ENCODE measurements at regions not wholly inside any gene's neighbourhood (a gene's known extent, or its start where the extent isn't known, plus 50 kb on each side); places are given as distances from the start of the nearest gene placed in this dataset.

- H2BK12ac ChIP-seq (ENCODE audit: low read depth, low read length) = no peak overlapping the region
- no peak overlapping the region for H2BK5ac ChIP-seq (ENCODE audit: low read depth, low read length)
- H3K27ac ChIP-seq (ENCODE audit: low read depth, low read length) = no peak overlapping the region
- no peaks in the 10 kb centered on the region for H3K9me3 ChIP-seq (ENCODE audit: insufficient read depth in 2 of 2, low read depth in 1 of 2, low read length in 1 of 2)
- no peaks in the 10 kb centered on the region for H3K23me2 ChIP-seq (ENCODE audit: low read depth, low read length)
- H2AK5ac ChIP-seq (ENCODE audit: low read depth, low read length) = no peak overlapping the region
- H2BK20ac ChIP-seq (ENCODE audit: low read length) = no peak overlapping the region
- no peaks in the 10 kb centered on the region for H3K79me2 ChIP-seq (ENCODE audit: control insufficient read depth in 1 of 2, insufficient read depth in 2 of 2, low read length in 2 of 2)
- H3K36me3 ChIP-seq (ENCODE audit: control insufficient read depth in 2 of 4, insufficient read depth in 4 of 4, low read length in 3 of 4) = no peaks in the 10 kb centered on the region
- H2AFZ ChIP-seq (ENCODE audit: low read length) = no peak overlapping the region
- DNase-seq (ENCODE audit: low read depth in 1 of 2, low spot score in 2 of 2) = no peak
- H3K4me3 ChIP-seq (ENCODE audit: extremely low read depth in 1 of 4, insufficient read depth in 2 of 4, low read depth in 3 of 4, low read length in 4 of 4) = no peak overlapping the region
- no peak overlapping the region for H3K9ac ChIP-seq (replicated peaks in 1 of 4; ENCODE audit: extremely low read depth in 1 of 4, low read depth in 3 of 4, low read length in 3 of 4)
- CTCF ChIA-PET (ENCODE audit: partially characterized antibody) = no interaction called here
- H3K27me3 ChIP-seq (replicated peaks in 1 of 4; ENCODE audit: control insufficient read depth in 3 of 4, extremely low read depth in 1 of 4, insufficient read depth in 3 of 4, low read length in 3 of 4) = no peaks in the 10 kb centered on the region
- H4K91ac ChIP-seq (replicated peaks; ENCODE audit: insufficient read length, low read length) = no peak overlapping the region
- H2BK15ac ChIP-seq (ENCODE audit: low read length) = no peak overlapping the region
- no peak overlapping the region for H4K5ac ChIP-seq (ENCODE audit: insufficient read length, low read depth, low read length)
- POLR2A ChIA-PET (ENCODE audit: partially characterized antibody) = no interaction called here
- no peak overlapping the region for H3K56ac ChIP-seq (replicated peaks; ENCODE audit: insufficient read length, low read depth, low read length)
- H3K14ac ChIP-seq (ENCODE audit: insufficient read length) = no peak overlapping the region
- no peak overlapping the region for H3K18ac ChIP-seq (ENCODE audit: extremely low read depth, low read length)
- no peak overlapping the region for H4K8ac ChIP-seq (ENCODE audit: extremely low read depth, insufficient read depth, low read length)
- 61% methylated on average over 4 of the region's 4 CpGs; no CpG with 5 or more reads in 1 of the 2 experiments for WGBS, 2 experiments (ENCODE audit: extremely low coverage in 1 of 2, insufficient coverage in 1 of 2, insufficient read length in 1 of 2, insufficient replicate concordance in 2 of 2, low coverage in 1 of 2, low lambda C conversion rate in 2 of 2, missing lambda C conversion rate in 1 of 2)
- peaks cover 0 to 4% (median 0%) of the 10 kb centered on the region in 4 experiments; a peak in 1 of 7 replicates for H3K4me1 ChIP-seq (replicated peaks in 1 of 4; ENCODE audit: control insufficient read depth in 3 of 4, insufficient read depth in 4 of 4, low read length in 3 of 4)
- H3K4ac ChIP-seq (replicated peaks; ENCODE audit: insufficient read length, low read depth, low read length) = no peak overlapping the region
- H2BK120ac ChIP-seq (replicated peaks; ENCODE audit: low read depth, low read length) = no peak overlapping the region
- H4K20me1 ChIP-seq (replicated peaks in 1 of 2; ENCODE audit: control insufficient read depth in 1 of 2, insufficient read depth in 2 of 2, low read length in 2 of 2) = no peaks in the 10 kb centered on the region
- no peak overlapping the region for H3K4me2 ChIP-seq (ENCODE audit: insufficient read depth in 1 of 2, low read depth in 2 of 2, low read length in 2 of 2)
- H3K23ac ChIP-seq (ENCODE audit: insufficient read length) = no peak overlapping the region
- no peak for FAIRE-seq
- no peaks in the 10 kb centered on the region for H3K79me1 ChIP-seq (ENCODE audit: low read depth, low read length)
- no peak for TF ChIP-seq RAD21 (IDR thresholded peaks at IDR 0.05 in 1 of 2, conservative IDR thresholded peaks at IDR 0.05 in 1 of 2; ENCODE audit: low read depth in 2 of 2, low read length in 2 of 2)
Observed at GRCh38 chr12:73361864-73362230, 1089.7 kb downstream of the TRHDE start.

Data from H1 (cell line).